ENCODE measurements at regions not wholly inside any gene's neighbourhood (a gene's known extent, or its start where the extent isn't known, plus 50 kb on each side); places are given as distances from the start of the nearest gene placed in this dataset.

GRCh38 chr22:47808886-47809620, 1046.6 kb downstream of the TBC1D22A start:
- no peak for DNase-seq (ENCODE audit: low read depth)
- no peak for TF ChIP-seq CTCF (IDR thresholded peaks at IDR 0.05; ENCODE audit: insufficient read depth, low read depth, low read length, missing control alignments)
- H3K4me3 ChIP-seq (ENCODE audit: low read length): no peak overlapping the region

- no peak overlapping the region for H3K4me3 ChIP-seq (ENCODE audit: low read length)
- no peak for TF ChIP-seq CTCF (IDR thresholded peaks at IDR 0.05; ENCODE audit: insufficient read depth, low read depth, low read length, missing control alignments)
- no peak for DNase-seq (ENCODE audit: low read depth)
These were observed 1045.8 kb downstream of the TBC1D22A start for GRCh38 chr22:47808236-47808635.

GRCh38 chr22:47807506-47807905, 1045.1 kb downstream of the TBC1D22A start:
- DNase-seq (ENCODE audit: low read depth): no peak
- no peak for TF ChIP-seq CTCF (IDR thresholded peaks at IDR 0.05; ENCODE audit: insufficient read depth, low read depth, low read length, missing control alignments)
- H3K4me3 ChIP-seq (ENCODE audit: low read length): no peak overlapping the region

GRCh38 chr22:47806894-47807293, 1044.4 kb downstream of the TBC1D22A start:
- H3K4me3 ChIP-seq (ENCODE audit: low read length): no peak overlapping the region
- TF ChIP-seq CTCF (IDR thresholded peaks at IDR 0.05; ENCODE audit: insufficient read depth, low read depth, low read length, missing control alignments): no peak
- no peak for DNase-seq (ENCODE audit: low read depth)

- no peak for DNase-seq (ENCODE audit: low read depth)
- no peak for TF ChIP-seq CTCF (IDR thresholded peaks at IDR 0.05; ENCODE audit: insufficient read depth, low read depth, low read length, missing control alignments)
These were observed 1043.0 kb downstream of the TBC1D22A start for GRCh38 chr22:47805394-47805935.

GRCh38 chr22:47804281-47804680, 1041.8 kb downstream of the TBC1D22A start:
- no peak for DNase-seq (ENCODE audit: low read depth)
- H3K4me3 ChIP-seq (ENCODE audit: low read length): no peak overlapping the region
- TF ChIP-seq CTCF (IDR thresholded peaks at IDR 0.05; ENCODE audit: insufficient read depth, low read depth, low read length, missing control alignments): no peak

More at GRCh38 chr22:47805394-47805935, 1043.0 kb downstream of the TBC1D22A start:
- no peak overlapping the region for H3K4me3 ChIP-seq (ENCODE audit: low read length)

GRCh38 chr22:47802421-47802820, 1040.0 kb downstream of the TBC1D22A start:
- H3K4me3 ChIP-seq (ENCODE audit: low read length): no peak overlapping the region
- no peak for DNase-seq (ENCODE audit: low read depth)
- no peak for TF ChIP-seq CTCF (IDR thresholded peaks at IDR 0.05; ENCODE audit: insufficient read depth, low read depth, low read length, missing control alignments)

All from epithelial cell of esophagus (primary cell).